Germinal center (tissue), 1 donor: ENCODE measurements at regions not wholly inside any gene's neighbourhood (a gene's known extent, or its start where the extent isn't known, plus 50 kb on each side); places are given as distances from the start of the nearest gene placed in this dataset.

Experiments used
- DNase-seq: peaks from one replicate; pipeline ENCODE4 v3.0.0; 2012; ENCODE audit warnings: mixed read lengths, low spot score

- no peak for DNase-seq
These were observed 205.4 kb downstream of the FAM76B start for GRCh38 chr11:95584180-95584579.

GRCh38 chr11:95577716-95578460 lies 211.7 kb downstream of the FAM76B start:
- no peak for DNase-seq

GRCh38 chr11:95576146-95576845 lies 213.3 kb downstream of the FAM76B start:
- DNase-seq, result no peak

GRCh38 chr11:95575517-95575916 lies 214.1 kb downstream of the FAM76B start:
- DNase-seq, result no peak

GRCh38 chr11:95571718-95572260 lies 217.8 kb downstream of the FAM76B start:
- DNase-seq, result no peak

- DNase-seq, result no peak
These were observed 218.7 kb downstream of the FAM76B start for GRCh38 chr11:95570845-95571244.

GRCh38 chr11:95569207-95569606 lies 220.4 kb downstream of the FAM76B start:
- no peak for DNase-seq

GRCh38 chr11:95568281-95568680 lies 221.3 kb downstream of the FAM76B start:
- DNase-seq, result no peak

- no peak for DNase-seq
These were observed 221.9 kb downstream of the FAM76B start for GRCh38 chr11:95567685-95568084.

GRCh38 chr11:95566211-95566610 lies 223.4 kb downstream of the FAM76B start:
- DNase-seq, result no peak

GRCh38 chr11:95565724-95566141 lies 223.8 kb downstream of the FAM76B start:
- DNase-seq, result no peak

GRCh38 chr11:95563859-95564258 lies 225.7 kb downstream of the FAM76B start:
- no peak for DNase-seq

GRCh38 chr11:95563173-95563572 lies 226.4 kb downstream of the FAM76B start:
- no peak for DNase-seq

- no peak for DNase-seq
These were observed 227.2 kb downstream of the FAM76B start for GRCh38 chr11:95562196-95562921.

GRCh38 chr11:95559899-95560298 lies 229.7 kb downstream of the FAM76B start:
- DNase-seq, result no peak

- no peak for DNase-seq
These were observed 232.2 kb downstream of the FAM76B start for GRCh38 chr11:95557376-95557775.

- DNase-seq, result no peak
These were observed 233.0 kb downstream of the FAM76B start for GRCh38 chr11:95556342-95557163.

GRCh38 chr11:95556011-95556341 lies 233.6 kb downstream of the FAM76B start:
- no peak for DNase-seq

GRCh38 chr11:95554911-95555310 lies 234.7 kb downstream of the FAM76B start:
- DNase-seq, result no peak

- DNase-seq, result no peak
These were observed 240.3 kb downstream of the FAM76B start for GRCh38 chr11:95549301-95549700.

GRCh38 chr11:95548416-95548815 lies 241.2 kb downstream of the FAM76B start:
- no peak for DNase-seq

GRCh38 chr11:95547976-95548375 lies 241.6 kb downstream of the FAM76B start:
- DNase-seq, result no peak
